GM12872 (cell line): ENCODE measurements at regions not wholly inside any gene's neighbourhood (a gene's known extent, or its start where the extent isn't known, plus 50 kb on each side); places are given as distances from the start of the nearest gene placed in this dataset.

Experiments
- TF ChIP-seq, protein P1 (sequence below): IDR thresholded peaks from 3 replicates; pipeline ENCODE4 v1.5.1; 2011; ENCODE audit warnings: low read depth, mild to moderate bottlenecking, low read length, moderate library complexity; ENCODE audit not compliant: insufficient read depth

DNA sequence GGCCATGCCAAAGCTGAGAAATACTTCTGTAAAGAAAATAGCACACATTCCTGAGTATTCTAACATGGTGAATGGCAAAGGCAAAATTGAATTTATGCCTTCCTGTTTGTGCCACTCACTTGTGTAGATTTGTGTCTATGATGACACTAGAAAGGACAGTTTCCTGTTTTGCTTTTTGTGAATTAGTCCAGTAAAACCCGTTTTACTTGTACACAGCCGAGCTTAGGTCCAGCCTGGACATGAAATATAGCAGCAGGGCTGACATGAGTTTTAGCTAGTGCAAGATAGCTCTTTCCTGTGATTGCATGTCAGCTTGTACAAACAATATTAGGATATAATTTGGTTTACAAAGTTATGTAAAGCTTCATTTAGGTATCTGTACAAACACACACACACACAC is 1891.7 kb upstream of the WWC1 start:
- TF ChIP-seq, protein P1, sequence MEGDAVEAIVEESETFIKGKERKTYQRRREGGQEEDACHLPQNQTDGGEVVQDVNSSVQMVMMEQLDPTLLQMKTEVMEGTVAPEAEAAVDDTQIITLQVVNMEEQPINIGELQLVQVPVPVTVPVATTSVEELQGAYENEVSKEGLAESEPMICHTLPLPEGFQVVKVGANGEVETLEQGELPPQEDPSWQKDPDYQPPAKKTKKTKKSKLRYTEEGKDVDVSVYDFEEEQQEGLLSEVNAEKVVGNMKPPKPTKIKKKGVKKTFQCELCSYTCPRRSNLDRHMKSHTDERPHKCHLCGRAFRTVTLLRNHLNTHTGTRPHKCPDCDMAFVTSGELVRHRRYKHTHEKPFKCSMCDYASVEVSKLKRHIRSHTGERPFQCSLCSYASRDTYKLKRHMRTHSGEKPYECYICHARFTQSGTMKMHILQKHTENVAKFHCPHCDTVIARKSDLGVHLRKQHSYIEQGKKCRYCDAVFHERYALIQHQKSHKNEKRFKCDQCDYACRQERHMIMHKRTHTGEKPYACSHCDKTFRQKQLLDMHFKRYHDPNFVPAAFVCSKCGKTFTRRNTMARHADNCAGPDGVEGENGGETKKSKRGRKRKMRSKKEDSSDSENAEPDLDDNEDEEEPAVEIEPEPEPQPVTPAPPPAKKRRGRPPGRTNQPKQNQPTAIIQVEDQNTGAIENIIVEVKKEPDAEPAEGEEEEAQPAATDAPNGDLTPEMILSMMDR: no peak

DNA sequence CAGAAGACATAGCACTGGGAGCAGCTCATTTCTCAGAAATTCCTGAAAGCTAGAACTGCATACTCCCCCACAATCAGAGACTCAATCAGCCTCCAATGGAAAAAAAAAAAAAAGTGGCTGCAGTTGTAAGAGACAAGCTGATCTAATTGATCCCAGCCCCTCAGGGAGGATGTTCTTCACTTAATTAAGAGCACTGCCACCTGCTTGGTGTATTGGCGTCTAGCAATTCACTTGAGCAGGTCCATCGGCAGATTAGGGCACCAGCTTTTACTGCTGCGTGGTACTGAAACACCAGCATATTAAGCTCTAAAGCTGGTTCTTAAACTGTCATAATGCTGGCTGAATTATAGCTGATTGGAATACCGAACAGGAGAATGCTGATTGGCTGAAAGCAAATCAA is 1890.1 kb upstream of the WWC1 start:
- TF ChIP-seq, protein P1: no peak

DNA sequence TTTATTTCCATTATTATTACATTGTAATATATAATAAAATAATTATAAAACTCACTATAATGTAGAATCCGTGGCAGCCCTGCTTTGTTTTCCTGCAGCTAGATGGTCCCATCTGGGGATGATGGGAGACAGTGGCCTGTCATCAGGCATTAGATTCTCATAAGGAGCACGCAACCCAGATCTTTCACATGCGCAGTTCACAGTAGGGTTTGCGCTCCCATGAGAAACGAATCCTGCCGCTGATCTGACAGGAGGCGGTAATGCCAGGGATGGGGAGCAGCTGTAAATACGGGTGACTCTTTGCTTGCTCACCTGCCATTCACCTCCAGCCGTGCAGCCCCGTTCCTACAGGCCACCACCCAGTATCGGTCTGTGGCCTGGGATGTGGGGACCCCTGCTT is 1879.3 kb upstream of the WWC1 start:
- TF ChIP-seq, protein P1: no peak

DNA sequence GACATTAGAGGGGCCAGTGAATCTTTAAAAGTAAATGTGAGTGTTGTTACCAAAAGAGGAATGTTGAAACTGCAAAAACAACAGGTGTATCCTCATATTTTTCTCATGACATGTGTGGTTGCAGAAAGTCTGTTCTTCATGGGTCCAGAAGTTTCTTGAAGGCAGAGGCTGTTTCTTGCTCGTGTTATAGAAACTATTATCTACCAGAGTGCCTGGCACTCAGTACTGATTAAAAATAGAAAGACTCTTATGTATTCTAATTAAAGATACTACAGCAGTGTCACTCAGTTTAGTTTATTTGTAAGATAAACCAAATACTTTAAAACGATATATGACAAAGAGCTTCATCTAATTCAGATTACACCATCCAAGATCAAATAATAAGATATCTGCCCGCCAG is 1864.2 kb upstream of the WWC1 start:
- TF ChIP-seq, protein P1: no peak

DNA sequence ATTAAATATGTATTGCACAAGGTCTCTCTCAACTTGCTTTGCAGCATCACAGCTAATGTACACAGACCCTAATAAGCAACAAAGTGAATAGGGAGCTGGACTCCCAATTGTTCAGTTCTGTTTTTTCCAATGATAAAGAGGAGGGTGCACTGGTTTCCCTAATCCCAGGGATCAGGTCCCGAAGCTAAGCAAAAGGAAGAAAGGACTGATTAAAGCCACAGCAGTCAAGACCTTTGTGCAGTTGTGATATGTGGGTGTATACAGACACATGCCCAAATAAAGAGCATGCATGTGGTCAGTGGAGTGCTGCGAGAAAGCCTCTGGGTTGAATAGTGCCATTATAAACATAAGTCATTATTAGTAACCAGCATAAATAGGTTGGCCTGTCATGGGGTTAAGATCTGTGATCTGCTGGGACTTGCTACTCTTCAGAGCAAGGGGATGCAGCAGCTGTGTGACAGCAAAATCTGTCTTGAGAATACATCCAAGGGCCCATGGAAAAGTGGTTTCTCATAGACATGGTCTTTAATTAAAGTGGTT is 1863.1 kb upstream of the WWC1 start:
- TF ChIP-seq, protein P1: no peak

DNA sequence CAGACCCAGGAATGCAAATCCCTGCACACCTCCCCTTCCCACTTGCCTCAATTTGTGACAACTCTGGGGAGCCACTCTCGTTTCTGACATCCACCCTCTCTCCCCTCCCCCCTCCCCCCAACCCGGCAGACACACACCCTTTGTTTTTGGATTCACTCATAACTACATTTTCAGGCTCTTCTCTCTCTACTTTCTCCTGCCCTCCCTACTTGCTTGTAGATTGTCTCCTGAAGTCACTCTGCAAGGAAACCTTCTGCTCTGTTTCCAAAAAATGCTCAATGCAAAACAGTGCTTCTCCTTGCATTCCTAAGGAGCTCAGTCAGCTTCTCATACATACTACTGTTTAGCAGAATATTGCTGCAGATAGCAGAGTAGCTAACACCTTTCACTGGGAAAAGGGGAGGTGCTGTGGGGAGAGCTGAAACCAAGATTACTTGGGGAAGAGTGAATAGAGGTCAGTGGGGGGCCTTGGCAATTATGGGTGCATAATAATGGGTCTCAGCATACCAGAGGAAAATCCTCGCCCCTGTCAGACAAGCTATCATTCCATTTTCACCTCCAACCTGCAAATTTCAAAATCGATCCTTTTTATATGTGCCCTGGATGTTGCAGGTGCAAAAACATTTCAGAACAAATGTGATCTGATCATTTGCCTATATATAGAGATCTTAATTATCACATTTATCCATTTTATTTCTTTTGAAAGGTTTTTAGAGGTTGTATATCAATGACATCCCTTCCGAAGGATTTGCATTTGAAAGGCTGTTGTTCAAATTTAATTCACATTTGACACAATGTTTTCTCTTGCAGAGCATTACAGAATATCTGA is 1860.7 kb upstream of the WWC1 start:
- TF ChIP-seq, protein P1: no peak

DNA sequence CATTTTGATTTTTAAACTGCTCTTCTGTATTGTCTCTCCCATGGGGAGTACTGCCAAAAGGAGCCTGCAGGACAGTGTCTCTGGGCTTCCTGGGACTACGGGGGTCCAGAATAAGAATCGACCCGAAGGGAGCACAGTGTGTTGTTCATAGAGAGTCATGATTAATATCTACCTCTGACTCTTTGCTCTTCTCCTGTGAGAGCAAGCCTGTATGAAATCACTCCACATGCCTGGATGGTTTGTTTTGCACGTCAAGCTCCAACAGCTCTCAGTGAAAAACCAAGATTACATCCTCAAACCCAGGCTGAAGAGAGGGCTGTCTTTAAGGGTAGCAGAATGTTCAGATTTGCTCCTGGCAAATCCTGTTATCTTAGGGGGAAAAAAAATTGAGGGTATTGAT is 1860.0 kb upstream of the WWC1 start:
- TF ChIP-seq, protein P1: no peak
